GM19023 (cell line): ENCODE measurements at regions not wholly inside any gene's neighbourhood (a gene's known extent, or its start where the extent isn't known, plus 50 kb on each side); places are given as distances from the start of the nearest gene placed in this dataset.
"Not testable (repeated sequence)": the region's sequence is repeated elsewhere in the genome, so short reads cannot be mapped to it uniquely, and the experiment has no call there.

Experiments used
- ATAC-seq: cut with Tn5 transposase; IDR thresholded peaks from one replicate; pipeline ENCODE4 v1.9.1; 2021; ENCODE audit warnings: mild to moderate bottlenecking, moderate library complexity; ENCODE audit not compliant: unreplicated experiment

DNA sequence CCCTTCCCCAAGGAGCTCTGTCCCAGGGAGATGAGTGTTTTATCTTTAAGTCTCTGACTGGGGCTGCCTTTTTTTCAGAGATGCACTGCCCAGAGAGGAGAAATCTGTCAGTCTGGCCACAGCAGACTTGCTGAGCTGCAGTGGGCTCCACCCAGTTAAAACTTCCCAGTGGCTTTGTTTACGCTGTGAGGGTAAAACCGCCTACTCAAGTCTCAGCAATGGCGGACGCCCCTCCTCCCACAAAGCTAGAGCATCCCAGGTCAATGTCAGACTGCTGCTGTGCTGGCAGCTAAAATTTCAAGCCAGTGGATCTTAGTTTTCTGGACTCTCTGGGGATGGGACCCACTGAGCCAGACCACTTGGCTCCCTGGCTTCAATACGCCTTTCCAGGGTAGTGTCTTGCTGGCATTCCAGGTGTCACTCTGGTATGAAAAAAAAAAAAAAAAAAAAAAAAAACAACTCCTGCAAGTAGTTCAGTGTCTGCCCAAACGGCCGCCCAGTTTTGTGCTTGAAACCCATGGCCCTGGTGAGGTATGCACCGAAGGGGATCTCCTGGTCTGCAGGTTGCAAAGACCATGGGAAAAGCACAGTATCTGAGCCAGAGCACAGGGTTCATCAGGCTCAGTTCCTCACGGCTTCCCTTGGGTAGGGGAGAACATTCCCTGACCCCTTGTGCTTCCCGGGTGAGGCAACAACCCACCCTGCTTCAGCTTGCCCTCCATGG lies 1616.1 kb upstream of the ADGRL3 start:
- ATAC-seq: no peak

DNA sequence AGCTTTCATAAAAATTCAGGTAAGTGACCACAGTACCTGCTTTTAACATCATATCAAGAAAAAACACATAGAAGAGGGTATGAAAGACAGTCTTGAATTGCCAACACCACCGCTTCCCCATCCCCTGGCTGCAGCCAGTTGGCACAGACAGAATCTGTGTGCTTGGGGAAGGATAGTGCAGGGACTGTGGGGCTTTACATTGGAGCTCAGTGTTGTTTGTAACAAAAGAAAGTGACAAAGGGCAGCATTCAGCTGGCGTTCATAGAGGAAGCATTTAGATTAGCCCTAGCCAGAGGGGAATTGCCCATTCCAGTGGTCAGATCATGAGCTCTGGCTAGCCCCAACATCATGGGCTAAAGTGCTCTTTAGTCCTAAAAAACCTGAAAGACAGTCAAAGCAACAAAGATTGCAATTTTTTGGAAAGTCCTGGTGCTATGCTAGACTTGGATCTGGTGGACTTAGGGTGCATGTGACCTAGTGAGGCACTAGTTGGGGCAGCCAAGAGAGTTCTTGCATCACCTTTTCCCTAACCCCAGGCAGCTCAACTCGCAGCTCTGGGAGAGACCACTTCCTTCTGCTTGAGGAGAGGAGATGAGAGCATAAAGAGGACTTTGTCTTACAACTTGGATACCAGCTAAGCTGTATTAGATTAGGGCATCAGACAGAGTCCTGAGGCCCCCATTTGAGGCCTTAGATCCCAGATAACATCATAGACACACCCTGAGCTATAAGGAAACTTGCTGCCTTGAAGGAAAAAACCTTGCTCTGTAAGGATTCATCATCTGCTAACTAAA lies 1602.4 kb upstream of the ADGRL3 start:
- no peak for ATAC-seq

DNA sequence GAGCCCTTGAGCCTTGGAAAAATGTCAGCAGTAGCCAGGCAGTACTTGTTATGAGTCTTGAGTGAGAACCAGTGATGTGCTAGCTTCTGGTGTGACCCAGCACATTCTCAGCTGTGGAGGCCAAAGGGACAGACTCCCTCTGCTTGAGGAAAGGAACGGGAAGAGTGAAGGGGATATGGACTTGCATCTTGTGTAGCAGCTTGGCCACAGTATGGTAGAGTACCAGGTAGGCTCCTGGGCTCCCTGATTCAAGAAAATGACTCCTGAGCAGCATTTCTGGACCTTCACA lies 1601.9 kb upstream of the ADGRL3 start:
- ATAC-seq: no peak

DNA sequence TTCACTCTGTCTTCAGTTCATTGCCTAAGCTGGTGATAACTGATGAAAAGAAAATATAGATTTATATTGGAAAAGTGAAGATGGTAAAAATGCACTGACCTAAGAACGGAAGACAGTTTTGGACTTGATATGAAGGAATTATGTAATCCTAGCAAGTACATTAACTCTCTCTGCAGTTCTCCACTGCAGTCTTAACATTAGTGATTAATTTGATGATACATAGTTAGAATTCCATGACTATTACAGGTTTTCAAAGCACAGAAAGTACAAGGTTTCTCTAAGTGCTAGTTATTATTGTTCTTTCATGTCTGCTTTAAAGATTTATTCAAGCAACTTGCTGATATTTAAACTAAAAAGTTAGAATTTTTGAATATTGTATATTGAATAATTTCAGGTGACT lies 1591.7 kb upstream of the ADGRL3 start:
- no peak for ATAC-seq

DNA sequence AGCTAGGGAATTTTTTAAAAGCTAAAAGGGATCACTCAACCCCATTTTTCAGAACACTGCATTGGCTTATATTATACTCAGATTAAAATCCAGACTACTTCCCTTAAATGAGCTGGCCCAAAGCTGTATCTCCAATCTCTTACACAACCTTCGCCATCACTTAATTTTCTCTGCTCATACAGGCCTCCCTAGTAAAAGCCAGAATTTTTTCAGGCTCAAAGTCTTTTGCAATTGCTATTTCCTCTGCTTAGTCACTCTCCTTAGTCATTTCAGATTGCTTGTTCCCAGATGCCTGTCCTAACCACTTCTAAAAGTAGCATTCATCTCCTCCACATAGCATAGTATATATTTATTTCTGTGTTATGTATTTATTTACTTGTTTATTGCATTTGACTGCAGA lies 1587.9 kb upstream of the ADGRL3 start:
- no peak for ATAC-seq

DNA sequence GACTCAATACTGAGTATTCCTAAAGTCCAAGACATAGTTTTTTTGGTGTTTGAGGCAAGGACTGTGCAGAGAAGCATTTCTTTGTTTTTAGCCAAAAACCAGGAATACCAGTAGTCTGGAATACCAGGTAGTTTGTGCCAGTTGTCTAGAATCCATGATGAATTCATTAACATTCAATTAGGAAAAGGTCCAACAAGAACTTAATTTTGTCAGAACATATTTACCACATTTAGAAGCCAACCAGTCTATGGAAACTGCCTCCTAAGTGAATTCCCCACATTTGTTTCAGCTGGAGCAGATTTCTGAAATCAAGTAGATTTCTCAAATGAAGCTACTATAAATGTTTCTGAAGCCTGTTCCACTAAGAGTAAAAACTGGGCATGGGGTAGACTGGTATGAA lies 1584.8 kb upstream of the ADGRL3 start:
- no peak for ATAC-seq

DNA sequence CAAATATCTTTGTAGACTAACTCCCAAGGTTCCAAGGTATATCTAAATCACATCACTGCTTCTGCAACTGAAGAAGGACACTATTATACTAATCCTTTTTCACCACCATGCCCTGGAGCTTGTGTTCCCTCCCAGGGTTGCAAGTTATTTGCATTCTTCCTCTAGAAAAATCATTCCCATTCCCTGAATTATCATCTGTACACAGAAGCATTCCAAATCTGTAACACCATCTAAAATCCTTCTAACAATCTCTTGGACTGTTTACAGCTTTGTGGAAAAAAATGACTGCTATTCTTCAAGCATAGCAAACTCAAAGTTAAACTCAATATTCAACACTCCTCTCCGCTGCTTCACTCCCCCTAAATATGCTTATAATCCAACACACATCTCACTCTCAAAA lies 1570.8 kb upstream of the ADGRL3 start:
- no peak for ATAC-seq

DNA sequence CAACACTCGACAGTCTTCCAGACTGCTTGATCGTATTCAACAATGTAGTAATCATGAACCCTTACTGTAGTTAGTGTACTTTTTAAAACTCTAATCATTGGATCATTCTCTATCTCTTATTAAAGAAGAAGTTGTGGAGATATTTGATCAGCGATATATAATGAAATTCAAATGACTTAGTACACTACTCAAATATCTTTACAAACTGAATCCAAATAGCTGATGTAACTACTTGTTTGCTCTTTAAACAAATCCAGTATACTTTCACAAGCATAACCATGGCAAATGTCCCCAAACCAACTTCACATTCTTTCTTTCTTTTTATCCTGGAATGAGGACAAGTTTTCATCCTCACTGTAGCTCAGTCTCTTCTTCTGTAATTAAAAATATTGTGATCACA lies 1569.9 kb upstream of the ADGRL3 start:
- no peak for ATAC-seq

DNA sequence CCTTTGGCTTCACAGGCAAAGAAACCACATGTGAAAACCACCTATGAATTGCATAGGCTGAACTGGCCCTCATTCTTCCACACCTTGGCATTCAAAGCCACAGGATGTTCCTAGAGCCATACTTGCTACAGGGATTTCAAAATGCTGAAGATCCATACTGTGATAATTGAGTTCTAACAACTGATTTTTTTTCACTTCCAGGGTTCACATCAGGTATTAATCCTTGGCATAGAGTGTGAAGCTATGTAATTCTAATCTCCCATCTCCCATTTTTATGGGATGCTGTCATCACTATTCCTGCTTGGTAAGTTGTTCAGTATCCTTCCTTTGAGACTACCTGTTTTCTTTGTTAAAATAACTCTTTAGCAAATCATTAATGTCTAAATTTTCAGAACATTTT lies 1569.2 kb upstream of the ADGRL3 start:
- ATAC-seq: no peak

DNA sequence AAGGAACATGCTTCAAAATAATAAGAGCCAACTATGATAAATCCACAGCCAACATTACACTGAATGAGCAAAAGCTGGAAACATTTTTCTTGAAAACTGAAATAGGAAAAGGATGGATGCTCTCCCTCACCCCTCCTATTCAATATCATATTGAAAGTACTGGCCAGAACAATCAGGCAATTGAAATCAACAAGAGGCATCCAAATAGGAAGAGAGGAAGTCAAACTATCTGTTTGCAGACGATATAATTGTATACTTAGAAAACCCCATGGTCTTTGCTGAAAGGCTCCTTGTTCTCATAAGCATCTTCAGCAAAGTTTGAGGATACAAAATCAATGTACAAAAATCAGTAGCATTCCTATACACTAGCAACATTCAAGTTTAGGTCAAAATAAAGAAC lies 1562.5 kb upstream of the ADGRL3 start:
- ATAC-seq: no peak

DNA sequence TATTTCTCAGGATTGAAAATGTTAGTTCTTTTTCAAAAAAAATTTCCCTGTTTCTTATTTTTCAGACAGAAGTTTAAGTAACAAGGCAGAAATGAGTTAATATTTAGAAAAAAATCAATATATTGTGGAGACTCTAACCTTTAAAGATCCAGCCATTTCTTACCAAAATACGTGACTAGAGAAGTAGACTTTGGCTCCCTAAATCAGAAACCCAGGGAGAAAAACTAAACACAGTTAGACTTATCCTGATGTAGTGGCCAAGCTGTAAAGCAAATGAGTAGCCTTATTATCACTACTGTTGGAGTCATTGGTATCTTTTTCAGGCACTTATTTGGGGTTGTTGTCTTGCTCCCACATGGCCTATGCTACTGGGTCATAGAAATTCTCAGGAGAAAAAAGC lies 1556.4 kb upstream of the ADGRL3 start:
- no peak for ATAC-seq

DNA sequence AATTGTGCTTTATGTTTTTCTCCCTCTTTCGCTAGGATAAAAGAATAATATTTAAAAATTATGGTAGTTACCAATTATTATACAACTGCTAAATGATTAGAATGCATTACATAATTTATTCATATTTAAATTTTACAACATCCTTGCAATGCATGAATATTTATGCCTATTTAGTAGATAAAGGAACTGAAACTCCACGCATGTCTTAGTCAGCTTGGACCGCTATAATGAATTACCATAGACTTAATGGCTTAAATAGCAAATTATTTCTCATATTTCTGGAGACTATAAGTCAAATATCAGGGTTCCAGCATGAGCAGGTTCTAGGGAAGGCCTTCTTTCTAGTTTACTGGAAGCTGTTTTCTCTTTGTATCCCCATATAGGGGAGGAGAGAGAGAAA lies 1555.4 kb upstream of the ADGRL3 start:
- no peak for ATAC-seq

DNA sequence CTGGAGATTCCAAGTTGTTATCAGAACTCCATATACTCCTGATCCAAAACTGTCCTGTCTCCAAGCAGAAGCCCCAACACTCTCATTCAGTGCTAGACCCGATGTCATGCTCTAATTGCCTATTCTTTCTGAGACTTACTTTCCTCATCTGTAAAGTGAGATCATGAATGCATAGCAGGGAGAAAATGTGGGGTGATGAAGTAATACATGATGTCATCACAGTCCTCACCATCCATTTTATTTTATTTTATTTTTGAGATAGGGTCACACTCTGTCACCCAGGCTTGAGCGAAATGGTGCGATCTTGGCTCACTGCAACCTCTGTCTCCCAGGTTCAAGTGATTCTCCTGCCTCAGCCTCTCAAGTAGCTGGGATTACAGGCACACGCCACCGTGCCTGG lies 1554.0 kb upstream of the ADGRL3 start:
- no peak for ATAC-seq

DNA sequence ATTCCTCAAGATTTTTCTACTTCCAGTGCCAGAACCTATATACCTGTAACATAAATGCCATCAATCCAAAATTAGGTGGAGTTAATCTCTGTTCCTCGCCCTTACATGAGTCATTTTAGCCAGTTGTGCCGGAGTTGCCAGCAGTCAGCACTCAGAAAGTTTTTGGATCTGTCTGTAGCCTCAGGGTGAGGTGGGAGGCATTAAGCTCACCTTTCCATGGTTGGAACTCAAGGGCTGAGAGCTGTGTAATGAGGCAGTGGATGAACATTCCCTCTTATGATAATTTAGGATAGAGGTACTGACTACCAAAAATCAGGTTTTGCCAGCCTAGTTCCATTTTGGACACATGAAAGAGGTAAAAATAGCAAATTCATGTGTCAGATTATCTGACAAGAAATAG lies 1553.1 kb upstream of the ADGRL3 start:
- no peak for ATAC-seq

DNA sequence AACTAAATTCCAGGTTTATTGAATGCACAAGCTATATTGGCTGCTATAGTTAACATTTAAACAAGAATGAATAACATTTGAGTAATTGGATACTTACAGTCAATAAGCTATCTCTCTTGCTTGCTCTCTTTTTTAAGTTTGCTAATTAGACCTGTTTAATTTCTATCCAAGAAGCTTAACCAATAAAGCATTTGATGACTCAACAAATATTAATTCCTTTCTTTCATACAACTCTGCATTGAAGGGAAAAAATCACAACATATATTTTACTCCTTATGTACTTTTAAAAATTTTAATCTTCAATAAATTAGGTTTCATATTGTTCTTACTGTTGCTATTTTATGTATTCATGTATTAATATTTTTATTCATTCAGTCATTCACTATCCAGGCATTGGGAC lies 1552.6 kb upstream of the ADGRL3 start:
- ATAC-seq: no peak

DNA sequence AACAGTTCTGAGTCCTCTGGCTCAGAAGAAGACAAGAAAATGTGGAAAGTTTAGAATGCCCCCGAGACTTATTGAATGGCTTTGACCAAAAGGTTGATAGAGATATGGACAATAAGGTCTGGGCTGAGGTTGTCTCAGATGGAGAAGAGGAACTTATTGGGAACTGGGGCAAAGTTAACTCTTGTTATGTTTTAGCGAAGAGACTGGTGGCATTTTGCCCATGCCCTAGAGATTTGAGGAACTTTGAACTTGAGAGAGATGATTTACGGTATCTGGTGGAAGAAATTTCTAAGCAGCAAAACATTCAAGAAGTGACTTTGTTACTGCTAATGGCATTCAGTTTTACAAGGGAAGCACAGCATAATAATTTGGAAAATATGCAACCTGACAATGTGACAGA lies 1549.3 kb upstream of the ADGRL3 start:
- no peak for ATAC-seq

DNA sequence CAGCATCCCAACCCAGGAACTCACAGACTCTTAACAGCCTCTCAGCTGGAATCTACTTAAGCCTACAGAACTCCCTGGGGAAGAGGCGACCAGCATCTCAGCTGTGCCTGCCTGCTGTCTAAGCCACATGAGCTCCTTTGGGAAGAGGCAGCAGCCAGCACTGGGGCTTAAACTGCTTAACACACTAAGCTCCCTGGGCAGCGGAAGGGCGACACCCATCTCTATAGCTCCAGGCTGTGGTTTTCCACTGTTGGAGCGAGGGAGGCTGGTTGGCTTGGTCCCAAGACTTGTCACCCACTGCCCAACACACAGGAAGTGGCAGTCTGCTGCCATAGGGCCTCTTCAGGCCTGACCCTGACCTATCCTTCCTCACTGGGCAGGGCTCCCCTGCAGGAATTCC lies 1544.1 kb upstream of the ADGRL3 start:
- no peak for ATAC-seq

DNA sequence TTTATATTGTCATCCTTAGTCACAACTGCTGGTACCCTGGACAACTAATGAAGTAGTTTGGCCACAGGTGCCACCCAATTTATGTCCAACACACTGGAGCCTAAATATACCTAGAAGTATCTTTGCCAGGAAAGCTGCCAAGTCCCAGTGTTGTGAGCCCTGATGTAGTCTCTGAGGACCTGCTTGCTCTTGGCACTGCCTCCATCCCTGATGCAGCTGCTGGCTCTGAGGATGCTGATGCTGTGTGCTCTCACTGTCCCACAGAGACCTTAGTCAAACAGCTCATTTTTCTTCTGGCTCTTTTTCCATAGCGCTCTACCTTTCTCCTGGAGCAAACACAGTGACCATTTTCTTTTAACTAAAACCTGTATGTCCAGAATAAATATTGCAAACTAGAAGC lies 1535.4 kb upstream of the ADGRL3 start:
- ATAC-seq: no peak

DNA sequence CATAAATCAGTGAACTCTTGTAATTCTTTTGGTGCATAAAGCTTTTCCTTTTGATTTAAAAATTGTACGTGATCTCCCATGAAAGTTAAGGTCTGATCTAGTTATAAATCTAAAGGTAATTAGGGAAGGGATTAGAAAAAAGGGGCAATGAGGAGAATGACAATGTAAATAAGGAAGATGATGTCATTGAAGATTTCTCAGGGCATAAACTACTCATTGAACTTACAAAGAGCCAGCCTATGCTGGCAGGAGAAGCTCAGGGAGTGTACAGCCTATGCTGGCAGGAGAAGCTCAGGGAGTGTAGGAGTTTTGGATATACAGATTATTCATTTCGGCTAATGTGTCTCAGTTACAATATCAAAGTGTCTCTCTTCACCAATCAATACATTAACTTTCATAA lies 1533.5 kb upstream of the ADGRL3 start:
- no peak for ATAC-seq

DNA sequence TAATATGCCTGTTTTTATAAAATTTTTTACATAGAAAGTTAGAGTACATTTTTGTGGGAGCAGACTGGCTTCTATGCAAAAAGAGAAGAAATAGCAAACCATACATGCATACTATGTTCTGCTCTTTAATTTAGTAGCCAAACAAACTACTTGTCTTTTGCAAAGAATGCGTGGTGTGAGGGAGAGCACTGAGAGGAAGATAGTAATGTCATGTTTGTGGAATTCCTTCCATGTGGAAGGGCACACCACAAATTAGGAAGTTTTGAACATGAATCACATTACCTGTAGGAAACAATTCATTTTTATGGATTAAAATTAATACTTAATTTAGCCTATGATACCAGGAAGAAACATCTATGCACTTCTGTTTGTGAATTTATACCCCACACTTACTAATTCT lies 1529.1 kb upstream of the ADGRL3 start:
- ATAC-seq: no peak

DNA sequence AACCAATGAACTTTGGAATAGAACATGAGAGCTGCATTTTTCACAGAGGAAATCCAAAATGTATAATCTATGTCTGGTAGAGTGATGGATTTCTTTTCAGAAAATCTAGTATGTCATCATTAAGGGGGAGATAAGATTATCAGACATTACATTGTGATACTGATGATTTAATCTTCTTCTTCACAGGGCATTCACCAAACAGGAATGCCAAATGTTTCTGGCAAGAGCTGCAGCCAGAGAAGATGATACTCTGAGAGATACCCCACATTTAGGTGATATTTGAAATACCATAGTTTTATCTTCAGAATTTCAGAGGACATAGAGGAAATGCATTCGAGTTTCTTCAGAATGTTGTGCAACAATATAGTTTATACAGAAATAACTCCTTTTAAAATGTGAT lies 1523.7 kb upstream of the ADGRL3 start:
- ATAC-seq: no peak

DNA sequence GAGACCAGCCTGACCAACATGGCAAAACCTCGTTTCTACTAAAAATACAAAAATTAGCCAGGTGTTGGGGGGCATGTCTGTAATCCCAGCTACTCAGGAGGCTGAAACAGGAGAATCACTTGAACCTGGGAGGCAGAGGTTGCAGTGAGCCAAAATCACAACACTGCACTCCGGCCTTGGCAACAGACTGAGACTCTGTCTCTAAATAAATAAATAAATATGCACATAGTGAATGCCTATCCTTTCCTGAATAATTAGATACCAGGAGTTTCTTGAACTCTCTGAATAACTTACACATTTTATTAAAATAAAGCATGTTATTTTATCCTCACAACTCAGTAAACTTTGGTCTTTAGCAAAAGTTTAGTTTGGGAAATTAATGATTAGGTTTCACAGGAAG lies 1523.1 kb upstream of the ADGRL3 start:
- ATAC-seq: not testable (repeated sequence)

DNA sequence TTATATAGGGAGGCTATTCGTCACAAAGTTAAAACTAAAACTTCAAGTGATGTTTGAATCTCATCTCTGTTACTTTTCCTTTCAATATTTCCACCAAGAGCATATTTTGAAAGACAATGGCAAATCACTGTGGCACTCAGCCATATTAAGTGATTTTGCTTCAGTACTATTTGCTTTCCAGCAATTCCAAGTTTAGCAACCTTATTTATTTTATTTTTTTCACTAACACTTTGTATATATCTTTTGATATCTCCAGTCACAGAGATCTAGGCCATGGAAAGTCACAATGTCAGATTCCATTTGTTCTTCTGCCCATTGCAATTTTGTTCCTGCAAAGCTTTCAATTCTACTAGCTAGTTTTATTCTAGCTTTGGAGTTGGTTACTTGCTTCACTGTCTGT lies 1514.5 kb upstream of the ADGRL3 start:
- no peak for ATAC-seq
